ENCODE measurements at regions not wholly inside any gene's neighbourhood (a gene's known extent, or its start where the extent isn't known, plus 50 kb on each side); places are given as distances from the start of the nearest gene placed in this dataset.

DNA sequence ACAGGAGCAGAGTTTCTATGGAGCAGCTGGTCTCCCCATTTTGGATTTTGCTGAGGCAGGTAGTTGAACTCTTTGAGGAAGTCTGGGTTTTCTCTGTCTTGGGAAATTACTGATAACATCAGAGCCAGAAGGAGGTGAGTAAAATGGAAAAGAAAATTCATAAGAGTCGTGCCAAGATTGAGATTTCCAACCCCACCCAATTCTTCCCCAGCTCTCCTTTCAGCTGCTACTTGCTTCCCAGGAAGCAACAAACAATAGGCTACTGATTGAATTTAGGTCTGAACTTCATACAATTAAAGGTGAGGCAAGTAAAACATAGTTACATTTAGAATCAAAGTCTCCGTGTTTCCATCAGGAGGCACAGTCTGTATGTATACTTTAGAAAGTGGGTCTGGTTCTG, 54.6 kb upstream of the EOLA2 start:
- DNase-seq: no peak

DNA sequence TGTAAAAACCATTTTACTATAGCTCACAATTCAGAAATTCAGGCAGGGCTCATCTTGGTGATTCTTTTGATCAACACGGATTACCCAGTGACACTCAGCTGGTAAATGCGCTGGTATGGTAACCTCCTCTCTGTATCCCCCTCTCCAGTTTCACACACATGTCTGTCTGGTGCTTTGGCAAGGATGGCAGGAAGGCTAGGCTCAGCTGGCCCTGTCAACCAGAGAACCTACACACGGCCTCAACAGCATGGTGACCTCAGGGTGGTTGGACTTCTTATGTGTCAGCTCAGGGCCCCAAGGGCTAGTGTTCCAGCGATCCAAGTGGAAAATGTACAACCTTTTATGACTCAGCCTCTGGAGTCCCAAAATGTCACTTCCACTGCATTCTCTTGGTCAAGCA, 55.7 kb upstream of the EOLA2 start:
- DNase-seq: no peak

DNA sequence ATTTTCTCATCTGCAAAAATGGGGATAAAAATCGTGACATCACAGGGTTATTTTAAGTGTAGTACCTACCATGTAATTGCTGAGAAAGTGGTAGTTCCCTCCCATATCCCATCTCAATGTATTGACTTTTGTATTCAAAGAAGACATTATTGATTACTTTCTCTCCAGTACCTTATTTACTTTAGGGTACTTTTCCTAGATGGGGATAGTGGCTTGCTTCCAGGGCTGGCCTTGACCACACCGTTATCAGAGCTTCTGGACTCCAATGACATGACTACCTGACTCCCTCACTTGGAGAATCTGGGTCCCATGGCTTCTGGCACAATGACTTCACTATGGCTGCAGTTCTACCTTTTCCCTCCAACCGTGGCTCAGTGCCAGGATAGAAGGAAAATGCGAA, 58.2 kb upstream of the EOLA2 start:
- DNase-seq: no peak

DNA sequence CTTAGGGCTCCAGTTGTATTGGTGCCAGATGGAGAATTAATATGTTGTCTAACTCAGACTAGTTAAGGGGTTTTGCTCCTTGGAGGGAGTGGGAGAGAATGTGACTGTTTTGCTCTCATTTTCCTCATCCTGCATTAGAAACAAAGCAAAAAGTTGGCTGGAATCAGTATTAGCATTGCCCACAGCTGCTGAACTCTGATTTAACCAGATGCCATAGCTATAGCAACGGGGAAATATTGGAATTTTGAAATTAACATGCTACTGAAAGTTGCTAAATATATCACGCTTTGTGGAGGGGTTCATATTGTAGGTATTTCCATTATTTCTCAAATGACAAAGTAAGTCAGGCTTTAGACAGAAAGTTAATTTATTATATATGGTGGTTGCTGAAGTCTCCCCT, 66.7 kb upstream of the EOLA2 start:
- no peak for DNase-seq

GRCh38 chrX:150007356-150007755, 69.1 kb upstream of the EOLA2 start:
- no peak for DNase-seq

GRCh38 chrX:150012647-150013381, 74.5 kb upstream of the EOLA2 start:
- no peak for DNase-seq

DNA sequence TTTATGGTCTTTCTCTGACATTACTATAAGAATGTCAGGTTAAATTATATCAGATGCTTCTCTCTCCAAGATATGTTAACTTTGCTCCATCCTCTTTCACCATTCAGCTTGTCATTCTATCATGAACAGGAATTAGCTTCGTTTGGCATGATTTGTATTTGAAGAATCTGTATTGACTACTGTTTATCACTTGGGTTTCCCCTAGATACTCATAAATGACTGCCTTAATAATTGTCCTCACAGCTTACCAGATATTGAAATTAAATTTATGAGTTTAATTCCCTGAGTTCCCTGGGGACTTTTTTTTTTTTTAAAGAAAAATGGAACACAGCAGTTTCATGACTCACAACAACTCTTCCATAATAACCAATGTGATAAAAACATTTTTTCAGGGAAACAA, 76.2 kb upstream of the EOLA2 start:
- DNase-seq: no peak

DNA sequence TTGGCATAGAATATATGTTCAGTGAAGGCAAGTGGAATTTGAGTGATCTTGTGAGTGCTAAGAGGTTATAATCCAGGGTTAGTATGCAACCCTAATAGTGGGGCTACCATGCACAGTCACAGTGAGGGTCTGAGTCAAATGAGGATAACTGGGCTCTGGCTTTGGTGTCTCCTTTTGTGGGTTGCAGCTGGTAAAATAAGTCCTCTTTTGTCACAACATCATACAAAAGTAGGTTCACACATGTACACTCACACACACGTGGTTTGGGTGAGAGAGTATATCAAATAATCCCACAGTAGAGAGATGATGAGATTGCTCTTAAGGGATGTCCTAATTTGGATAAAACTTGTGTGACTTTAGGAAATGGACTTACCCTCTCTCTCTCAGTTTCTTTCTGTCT, 79.6 kb upstream of the EOLA2 start:
- no peak for DNase-seq

DNA sequence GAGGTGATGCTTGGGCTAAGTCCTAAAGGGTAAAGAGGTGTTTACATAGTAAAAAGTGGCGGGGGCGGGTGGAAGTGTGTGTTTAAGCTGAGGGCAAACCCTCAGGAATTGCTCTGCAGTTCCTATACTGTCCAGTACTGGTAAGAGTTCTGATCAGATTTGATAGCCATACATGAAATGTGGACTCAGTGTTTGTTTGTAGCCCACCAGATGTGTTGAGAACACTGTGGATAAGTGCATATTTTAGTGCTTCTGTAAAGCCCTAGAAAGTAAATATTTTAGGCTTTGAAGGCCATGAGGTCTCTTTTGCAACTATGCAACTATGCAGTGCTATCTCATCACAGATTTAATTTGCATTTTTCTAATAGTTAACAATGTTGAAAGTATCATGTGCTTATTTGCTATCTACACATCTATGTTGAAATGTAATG, 80.7 kb upstream of the EOLA2 start:
- no peak for DNase-seq

- DNase-seq: no peak
Observed at GRCh38 chrX:150028692-150029091, 90.4 kb upstream of the EOLA2 start.

DNA sequence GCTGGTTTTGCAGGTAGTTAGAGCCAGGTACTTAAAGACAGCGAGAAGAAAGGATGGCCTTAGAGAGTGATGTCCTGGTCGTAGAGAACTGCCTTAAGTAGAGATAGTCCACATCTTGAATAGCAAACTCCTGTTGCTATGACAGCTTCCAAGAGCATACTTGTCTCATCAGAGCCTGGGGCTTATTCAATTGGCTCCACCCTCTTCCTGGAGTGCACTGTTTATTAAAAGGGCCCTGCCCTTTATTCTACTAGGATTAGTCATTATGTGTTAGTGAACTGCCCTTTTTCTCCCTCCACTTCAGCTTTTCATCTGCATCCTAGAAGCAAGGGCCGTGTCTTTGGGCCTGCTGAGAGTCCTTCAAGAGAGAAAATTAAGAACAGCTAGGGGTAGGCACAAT, 94.5 kb upstream of the EOLA2 start:
- DNase-seq: no peak

- no peak for DNase-seq
Observed at GRCh38 chrX:150034788-150035187, 96.5 kb upstream of the EOLA2 start.

DNA sequence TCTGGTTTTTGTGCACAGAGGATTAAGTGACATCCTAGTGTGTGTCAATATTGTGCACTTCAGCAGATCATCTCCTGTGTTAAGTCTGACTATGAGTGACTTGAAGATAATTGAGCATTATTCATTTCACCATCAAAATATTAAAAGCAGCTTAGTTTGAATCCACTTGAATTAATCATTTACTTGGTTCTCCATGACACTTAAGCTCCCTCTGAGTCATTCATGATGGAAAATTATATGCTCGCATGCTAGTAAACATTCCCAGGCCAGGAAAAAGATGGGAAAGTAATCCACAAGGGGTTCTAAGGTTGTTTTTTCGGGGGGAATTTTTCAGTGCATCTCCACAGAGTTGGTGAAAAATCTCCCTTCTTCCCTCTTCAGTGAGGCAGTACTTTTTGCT, 97.2 kb upstream of the EOLA2 start:
- no peak for DNase-seq

DNA sequence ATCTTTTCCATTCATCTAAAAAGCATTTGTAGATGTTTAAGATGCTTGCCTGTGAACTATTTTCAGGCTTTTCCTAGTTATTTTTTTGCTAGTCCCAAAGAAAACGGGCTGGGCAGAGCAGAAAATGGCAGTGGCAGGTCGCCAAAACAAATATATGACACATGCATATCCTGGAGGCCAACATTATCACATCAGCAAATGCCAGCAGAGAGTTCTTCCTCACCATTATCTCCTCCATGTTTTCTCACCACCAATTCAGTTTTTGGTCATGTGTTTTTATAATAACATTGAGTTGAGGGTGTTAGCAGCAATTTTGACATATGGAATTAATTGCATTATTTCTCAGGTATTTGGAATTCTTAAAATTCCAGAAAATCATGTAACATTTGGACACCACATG, 97.9 kb upstream of the EOLA2 start:
- no peak for DNase-seq

DNA sequence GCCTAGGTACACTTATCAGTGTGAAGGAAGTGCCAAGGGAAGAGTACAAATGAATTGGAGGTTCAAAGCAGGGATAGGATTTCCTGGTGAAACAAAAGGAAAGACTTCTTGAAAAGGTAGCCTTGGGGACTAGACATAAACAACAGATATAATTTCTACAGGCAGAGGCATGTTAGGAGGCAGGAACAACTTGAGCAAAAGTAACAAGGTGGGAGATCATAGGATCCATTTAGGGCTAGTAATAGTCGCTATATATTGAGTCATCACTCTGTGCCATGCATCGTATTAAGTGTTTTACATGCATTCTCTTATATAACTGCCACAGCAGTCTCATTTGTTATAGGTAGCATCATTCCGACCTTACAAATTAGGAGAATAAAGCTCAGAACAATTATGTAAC, 98.3 kb upstream of the EOLA2 start:
- no peak for DNase-seq

DNA sequence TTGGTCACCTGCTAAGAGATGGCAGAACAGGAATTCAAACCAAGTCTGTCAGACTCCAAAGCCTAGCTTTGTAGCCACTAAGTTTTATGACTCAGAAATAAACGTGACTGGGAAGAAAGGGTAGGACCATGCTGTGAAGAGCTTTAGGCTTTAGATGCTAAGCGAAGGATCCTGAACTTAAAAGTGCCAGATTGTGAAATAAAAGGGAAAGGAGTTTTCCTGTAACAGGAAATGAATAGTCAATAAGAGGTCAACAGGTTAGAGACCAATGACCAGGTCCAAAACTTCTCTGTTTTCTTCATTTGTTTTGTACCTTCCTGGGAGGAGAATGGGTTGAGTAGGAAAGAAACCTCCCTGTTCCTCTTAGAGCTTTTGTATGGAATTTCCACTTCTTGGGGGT, 98.8 kb upstream of the EOLA2 start:
- no peak for DNase-seq

GRCh38 chrX:150038315-150038714, 100.0 kb upstream of the EOLA2 start:
- DNase-seq: no peak

DNA sequence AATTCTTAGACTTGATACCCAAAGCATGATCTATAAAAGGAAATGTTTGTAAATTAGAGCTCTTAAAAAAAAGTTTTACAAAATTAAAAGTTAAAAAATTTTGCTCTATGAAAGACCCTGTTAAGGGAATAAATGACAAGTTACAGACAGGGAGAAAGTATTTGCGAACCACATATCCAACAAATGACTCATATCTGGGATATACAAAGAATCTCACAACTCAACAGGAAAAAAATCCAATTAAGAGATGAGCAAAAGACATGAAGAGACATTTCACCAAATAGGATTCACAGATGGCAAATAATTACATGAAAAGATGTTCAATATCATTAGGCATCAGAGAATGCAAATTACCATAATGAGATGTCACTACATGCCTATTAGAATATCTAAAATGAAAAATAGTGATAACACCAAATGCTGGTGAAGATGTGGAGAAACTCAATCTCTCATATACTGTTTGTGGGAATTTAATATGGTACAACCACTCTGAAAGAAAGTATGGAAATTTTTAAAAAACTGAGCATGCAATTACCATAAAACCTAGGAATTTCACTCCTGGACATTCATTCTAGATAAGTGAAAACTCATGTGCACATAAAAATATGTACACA, 100.8 kb upstream of the EOLA2 start:
- DNase-seq: no peak

DNA sequence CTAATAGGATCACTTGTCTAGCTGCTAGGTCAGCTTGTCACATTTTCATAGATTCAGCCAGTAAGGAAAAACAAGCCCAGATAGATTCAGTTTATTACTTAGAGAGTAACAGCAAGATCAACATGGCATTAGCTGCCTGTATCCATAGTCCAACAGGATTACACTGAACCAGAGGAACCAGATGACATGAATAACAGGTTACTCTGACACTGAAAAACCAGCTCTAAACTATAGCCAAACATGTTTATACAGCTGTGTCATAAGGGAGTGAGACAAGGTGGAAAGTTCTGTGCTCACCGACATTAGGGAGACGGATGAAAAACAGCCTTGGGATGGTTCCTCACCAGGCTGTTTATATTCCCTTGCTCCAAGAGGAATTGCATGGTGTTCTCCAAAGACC, 102.9 kb upstream of the EOLA2 start:
- no peak for DNase-seq

DNA sequence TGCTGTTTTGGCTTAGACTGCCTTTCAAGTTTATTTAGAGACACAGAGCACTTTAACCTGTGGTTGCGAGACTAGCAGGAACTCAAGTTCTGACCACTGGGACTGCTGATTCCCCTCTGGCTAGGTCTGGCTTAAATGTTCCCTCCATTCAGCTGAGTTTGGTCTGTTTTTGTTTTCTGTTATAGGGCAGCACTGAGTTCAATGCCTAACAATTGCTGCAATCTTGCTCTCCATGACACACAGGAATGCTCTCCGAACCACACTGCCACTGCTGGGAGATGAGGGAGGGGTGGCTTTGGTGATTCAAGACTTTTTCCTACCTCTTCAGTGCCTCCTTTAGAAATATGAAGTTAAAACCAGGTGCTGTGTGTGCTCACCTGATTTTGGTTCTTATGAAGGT, 106.3 kb upstream of the EOLA2 start:
- no peak for DNase-seq

DNA sequence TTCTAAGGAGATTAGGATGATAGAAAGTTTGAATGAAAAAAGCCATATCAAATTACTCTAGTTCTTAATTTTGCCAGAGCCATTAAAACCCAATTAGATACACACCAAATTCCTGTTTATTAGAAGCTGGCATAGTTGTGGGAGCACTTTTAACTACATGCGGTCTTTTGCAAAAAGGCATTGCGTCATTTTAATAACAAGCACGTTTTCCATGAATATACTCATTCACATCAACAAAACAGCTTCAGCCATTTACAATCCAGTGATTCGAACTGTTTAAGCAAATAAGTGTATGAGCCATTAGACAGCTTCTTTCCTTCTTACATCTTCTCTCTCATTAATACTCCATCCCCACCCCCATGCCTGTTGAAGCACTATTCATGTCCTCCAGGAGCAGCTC, 109.5 kb upstream of the EOLA2 start:
- DNase-seq: no peak

DNA sequence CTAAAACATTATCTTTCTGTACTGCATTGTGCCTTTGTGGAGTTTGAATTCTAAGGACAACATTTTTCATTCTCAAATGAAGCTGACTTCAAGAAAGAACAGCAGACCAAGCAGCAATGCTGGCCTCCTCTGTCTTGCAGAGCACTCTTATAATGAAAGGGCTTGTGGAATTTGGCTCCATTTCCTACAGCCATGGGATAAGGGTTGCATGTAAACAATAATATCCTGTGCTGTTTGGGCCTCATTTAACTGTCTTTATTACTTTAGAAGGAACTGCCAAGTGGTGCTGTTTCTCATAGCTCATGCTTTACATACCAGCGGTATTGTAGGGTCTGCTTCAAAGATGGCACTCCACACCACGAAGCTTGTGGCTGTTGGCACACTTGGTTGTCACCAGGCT, 111.4 kb upstream of the EOLA2 start:
- DNase-seq: no peak

GRCh38 chrX:150050387-150050786, 112.1 kb upstream of the EOLA2 start:
- no peak for DNase-seq

- no peak for DNase-seq
Observed at GRCh38 chrX:150051096-150051495, 112.8 kb upstream of the EOLA2 start.

GRCh38 chrX:150052226-150052625, 113.9 kb upstream of the EOLA2 start:
- no peak for DNase-seq

All from hippocampal formation (tissue), 2 donors.